Dermis blood vessel endothelial cell (primary cell): ENCODE measurements at regions not wholly inside any gene's neighbourhood (a gene's known extent, or its start where the extent isn't known, plus 50 kb on each side); places are given as distances from the start of the nearest gene placed in this dataset.

Experiments
- DNase-seq: peaks from one replicate; pipeline ENCODE4 v3.0.0; 2010

GRCh38 chr7:145644426-145645134, 472.0 kb upstream of the CNTNAP2 start:
- no peak for DNase-seq

GRCh38 chr7:145643981-145644380, 472.6 kb upstream of the CNTNAP2 start:
- no peak for DNase-seq

- no peak for DNase-seq
These were observed 483.1 kb upstream of the CNTNAP2 start for GRCh38 chr7:145633513-145633912.

GRCh38 chr7:145624618-145625017, 492.0 kb upstream of the CNTNAP2 start:
- no peak for DNase-seq

- DNase-seq: no peak
These were observed 510.6 kb upstream of the CNTNAP2 start for GRCh38 chr7:145605963-145606362.

GRCh38 chr7:145599376-145599775, 517.2 kb upstream of the CNTNAP2 start:
- no peak for DNase-seq

- no peak for DNase-seq
These were observed 532.2 kb upstream of the CNTNAP2 start for GRCh38 chr7:145584401-145584800.

- no peak for DNase-seq
These were observed 533.8 kb upstream of the CNTNAP2 start for GRCh38 chr7:145582742-145583303.

- DNase-seq: no peak
These were observed 558.8 kb upstream of the CNTNAP2 start for GRCh38 chr7:145557805-145558204.

- DNase-seq: no peak
These were observed 573.4 kb upstream of the CNTNAP2 start for GRCh38 chr7:145543242-145543641.

GRCh38 chr7:145539910-145540309, 576.7 kb upstream of the CNTNAP2 start:
- no peak for DNase-seq

- no peak for DNase-seq
These were observed 582.3 kb upstream of the CNTNAP2 start for GRCh38 chr7:145534301-145534700.

- no peak for DNase-seq
These were observed 596.3 kb upstream of the CNTNAP2 start for GRCh38 chr7:145520284-145520683.

- DNase-seq: no peak
These were observed 605.6 kb upstream of the CNTNAP2 start for GRCh38 chr7:145511004-145511403.

GRCh38 chr7:145497911-145498525, 618.6 kb upstream of the CNTNAP2 start:
- no peak for DNase-seq

GRCh38 chr7:145490356-145490755, 626.2 kb upstream of the CNTNAP2 start:
- no peak for DNase-seq

GRCh38 chr7:145489609-145490008, 627.0 kb upstream of the CNTNAP2 start:
- DNase-seq: no peak

- DNase-seq: no peak
These were observed 627.8 kb upstream of the CNTNAP2 start for GRCh38 chr7:145488816-145489215.

GRCh38 chr7:145481985-145482384, 634.6 kb upstream of the CNTNAP2 start:
- DNase-seq: no peak

- DNase-seq: no peak
These were observed 638.1 kb upstream of the CNTNAP2 start for GRCh38 chr7:145478541-145478940.

- no peak for DNase-seq
These were observed 638.3 kb upstream of the TPK1 start for GRCh38 chr7:145474009-145474686.

GRCh38 chr7:145471883-145472282, 636.0 kb upstream of the TPK1 start:
- DNase-seq: no peak

GRCh38 chr7:145464287-145464686, 628.4 kb upstream of the TPK1 start:
- no peak for DNase-seq

GRCh38 chr7:145462463-145462862, 626.6 kb upstream of the TPK1 start:
- no peak for DNase-seq
